MM.1S (cell line): ENCODE measurements at regions not wholly inside any gene's neighbourhood (a gene's known extent, or its start where the extent isn't known, plus 50 kb on each side); places are given as distances from the start of the nearest gene placed in this dataset.

Experiments
- DNase-seq: peaks from one replicate; pipeline ENCODE4 v3.0.0-alpha.2; 2015
- H2AFZ ChIP-seq: fragments of 300-600 bp; sonication (generic); 2 replicates; pipeline ENCODE4 v1.6.0; 2016; ENCODE audit warnings: antibody characterized with exemption, low read length
- H3F3A ChIP-seq: fragments of 300-600 bp; sonication (generic); 2 replicates; pipeline ENCODE4 v1.6.1; 2016; ENCODE audit warnings: mild to moderate bottlenecking, antibody characterized with exemption, low read length, moderate library complexity, mixed read lengths; ENCODE audit not compliant: insufficient read depth
- H3K27ac ChIP-seq: fragments of 300-600 bp; sonication (generic); 2 replicates; pipeline ENCODE4 v1.5.1; 2016; ENCODE audit warnings: mild to moderate bottlenecking, low read length
- H3K27me3 ChIP-seq: fragments of 300-600 bp; sonication (generic); replicated peaks from 2 replicates; pipeline ENCODE4 v1.6.0; 2016; ENCODE audit warnings: low read length; ENCODE audit not compliant: insufficient read depth
- H3K36me3 ChIP-seq: fragments of 300-600 bp; sonication (generic); replicated peaks from 2 replicates; pipeline ENCODE4 v1.6.1; 2016; ENCODE audit warnings: mild to moderate bottlenecking, low read length, mixed read lengths; ENCODE audit not compliant: insufficient read depth
- H3K4me1 ChIP-seq: fragments of 300-600 bp; sonication (generic); 2 replicates; pipeline ENCODE4 v1.6.1; 2016; ENCODE audit warnings: low read length, mixed read lengths
- H3K4me2 ChIP-seq: fragments of 300-600 bp; sonication (generic); 2 replicates; pipeline ENCODE4 v1.6.0; 2016; ENCODE audit warnings: low read depth, low read length
- H3K4me3 ChIP-seq: fragments of 300-600 bp; sonication (generic); 2 replicates; pipeline ENCODE4 v1.5.1; 2016; ENCODE audit warnings: low read length, mixed read lengths
- H3K79me2 ChIP-seq: fragments of 300-600 bp; sonication (generic); 2 replicates; pipeline ENCODE4 v1.6.1; 2016; ENCODE audit warnings: mixed run types, low read length, mixed read lengths
- H3K9ac ChIP-seq: fragments of 300-600 bp; sonication (generic); 2 replicates; pipeline ENCODE4 v1.6.1; 2016; ENCODE audit warnings: low read length, mixed read lengths
- H3K9me2 ChIP-seq: fragments of 300-600 bp; sonication (generic); replicated peaks from 2 replicates; pipeline ENCODE4 v1.6.1; 2016; ENCODE audit warnings: mild to moderate bottlenecking, low read length, mixed read lengths; ENCODE audit not compliant: insufficient read depth
- H3K9me3 ChIP-seq: fragments of 300-600 bp; sonication (generic); replicated peaks from 2 replicates; pipeline ENCODE4 v1.6.1; 2016; ENCODE audit warnings: mild to moderate bottlenecking, low read length, mixed read lengths; ENCODE audit not compliant: insufficient read depth
- H4K20me1 ChIP-seq: fragments of 300-600 bp; sonication (generic); 2 replicates; pipeline ENCODE4 v1.6.1; 2016; ENCODE audit warnings: mild to moderate bottlenecking, low read length, moderate library complexity, mixed read lengths; ENCODE audit not compliant: insufficient read depth
- EZH2 ChIP-seq: fragments of 300-600 bp; sonication (generic); optimal IDR thresholded peaks from 2 replicates; pipeline ENCODE3; 2017; ENCODE audit warnings: low read depth, mild to moderate bottlenecking, antibody characterized with exemption, low read length, mixed read lengths
- EZH2phosphoT487 ChIP-seq: fragments of 300-600 bp; sonication (generic); IDR thresholded peaks from 2 replicates; pipeline ENCODE4 v1.6.1; 2018; ENCODE audit warnings: antibody characterized with exemption, low read length
- TF ChIP-seq, protein P1 (sequence below): fragments of 300-600 bp; sonication (generic); IDR thresholded peaks from 2 replicates; pipeline ENCODE4 v1.5.1; 2016; ENCODE audit warnings: antibody characterized with exemption, low read length, mixed read lengths

DNA sequence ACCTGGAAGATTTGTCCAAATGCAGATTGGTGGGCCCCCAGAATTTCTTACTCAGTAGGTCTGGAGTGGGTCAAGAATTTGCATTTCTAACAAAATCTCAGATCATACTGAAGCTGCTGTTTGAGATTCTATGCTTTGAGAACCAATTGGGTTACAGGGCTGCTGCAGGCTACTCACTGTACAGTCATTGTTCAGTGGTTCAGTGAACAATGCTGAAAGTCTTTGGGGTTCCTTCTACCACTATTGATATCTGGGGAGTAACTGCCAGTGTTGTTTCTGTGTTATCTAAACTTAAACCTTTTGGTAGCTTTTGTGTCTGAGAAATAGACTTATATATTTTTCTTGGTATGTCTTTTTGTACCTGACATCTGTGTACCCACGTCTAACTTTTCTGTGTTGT lies 187.5 kb downstream of the TANC2 start:
- no peak overlapping the region for H3K27ac ChIP-seq
- H3K4me2 ChIP-seq = no peak overlapping the region
- no peaks in the 10 kb centered on the region for H3F3A ChIP-seq
- no peak for TF ChIP-seq EZH2
- TF ChIP-seq, protein P1, sequence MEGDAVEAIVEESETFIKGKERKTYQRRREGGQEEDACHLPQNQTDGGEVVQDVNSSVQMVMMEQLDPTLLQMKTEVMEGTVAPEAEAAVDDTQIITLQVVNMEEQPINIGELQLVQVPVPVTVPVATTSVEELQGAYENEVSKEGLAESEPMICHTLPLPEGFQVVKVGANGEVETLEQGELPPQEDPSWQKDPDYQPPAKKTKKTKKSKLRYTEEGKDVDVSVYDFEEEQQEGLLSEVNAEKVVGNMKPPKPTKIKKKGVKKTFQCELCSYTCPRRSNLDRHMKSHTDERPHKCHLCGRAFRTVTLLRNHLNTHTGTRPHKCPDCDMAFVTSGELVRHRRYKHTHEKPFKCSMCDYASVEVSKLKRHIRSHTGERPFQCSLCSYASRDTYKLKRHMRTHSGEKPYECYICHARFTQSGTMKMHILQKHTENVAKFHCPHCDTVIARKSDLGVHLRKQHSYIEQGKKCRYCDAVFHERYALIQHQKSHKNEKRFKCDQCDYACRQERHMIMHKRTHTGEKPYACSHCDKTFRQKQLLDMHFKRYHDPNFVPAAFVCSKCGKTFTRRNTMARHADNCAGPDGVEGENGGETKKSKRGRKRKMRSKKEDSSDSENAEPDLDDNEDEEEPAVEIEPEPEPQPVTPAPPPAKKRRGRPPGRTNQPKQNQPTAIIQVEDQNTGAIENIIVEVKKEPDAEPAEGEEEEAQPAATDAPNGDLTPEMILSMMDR = no peak
- TF ChIP-seq EZH2phosphoT487 = no peak
- no peaks in the 10 kb centered on the region for H3K9me2 ChIP-seq
- no peaks in the 10 kb centered on the region for H3K9me3 ChIP-seq
- H3K4me1 ChIP-seq = no peaks in the 10 kb centered on the region
- H3K9ac ChIP-seq = no peak overlapping the region
- H3K79me2 ChIP-seq = no peaks in the 10 kb centered on the region
- H2AFZ ChIP-seq = no peak overlapping the region
- DNase-seq = no peak
- H4K20me1 ChIP-seq = no peaks in the 10 kb centered on the region
- H3K4me3 ChIP-seq = no peak overlapping the region
- no peaks in the 10 kb centered on the region for H3K27me3 ChIP-seq
- no peaks in the 10 kb centered on the region for H3K36me3 ChIP-seq

DNA sequence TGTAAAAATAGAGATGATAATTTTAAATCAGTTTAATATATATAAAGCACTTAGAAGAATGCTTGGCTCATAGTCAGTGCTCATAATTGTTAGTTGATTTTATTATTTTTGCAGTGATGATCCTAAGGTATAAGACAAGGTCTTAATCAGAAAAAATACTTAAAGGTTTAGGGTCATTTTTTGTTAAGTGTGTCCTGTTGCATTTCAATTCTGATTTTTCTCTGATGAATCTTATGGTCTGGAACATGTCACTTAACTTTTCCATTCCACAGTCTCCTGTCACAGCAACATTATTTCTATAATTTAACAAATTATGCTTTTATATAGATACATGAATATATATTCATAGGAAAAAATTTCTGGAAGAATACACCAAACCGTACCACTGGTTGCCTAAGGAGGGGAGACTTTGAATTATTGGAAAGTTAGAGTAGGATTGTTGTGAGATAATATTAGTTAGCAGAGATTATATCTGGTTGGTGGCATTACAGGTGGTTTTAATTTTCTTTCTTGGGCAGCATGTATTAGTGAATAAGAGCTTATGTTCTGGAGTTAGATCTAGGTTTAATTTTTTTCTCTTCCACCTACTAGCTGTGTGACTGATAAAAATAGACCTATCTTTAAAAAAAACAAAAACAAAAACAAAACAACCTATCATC lies 188.7 kb downstream of the TANC2 start:
- Histone ChIP-seq H3K27ac (no peak overlapping the region), H2AFZ (no peak overlapping the region), H4K20me1 (no peaks in the 10 kb centered on the region), H3K27me3 (no peaks in the 10 kb centered on the region), H3K9me2 (no peaks in the 10 kb centered on the region), H3K9ac (no peak overlapping the region), H3F3A (no peaks in the 10 kb centered on the region), H3K9me3 (no peaks in the 10 kb centered on the region), H3K36me3 (no peaks in the 10 kb centered on the region), H3K4me3 (no peak overlapping the region), H3K4me1 (no peaks in the 10 kb centered on the region), H3K79me2 (no peaks in the 10 kb centered on the region), H3K4me2 (no peak overlapping the region)
- TF ChIP-seq EZH2phosphoT487 = no peak
- no peak for TF ChIP-seq EZH2
- TF ChIP-seq, protein P1 = no peak
- DNase-seq = no peak

DNA sequence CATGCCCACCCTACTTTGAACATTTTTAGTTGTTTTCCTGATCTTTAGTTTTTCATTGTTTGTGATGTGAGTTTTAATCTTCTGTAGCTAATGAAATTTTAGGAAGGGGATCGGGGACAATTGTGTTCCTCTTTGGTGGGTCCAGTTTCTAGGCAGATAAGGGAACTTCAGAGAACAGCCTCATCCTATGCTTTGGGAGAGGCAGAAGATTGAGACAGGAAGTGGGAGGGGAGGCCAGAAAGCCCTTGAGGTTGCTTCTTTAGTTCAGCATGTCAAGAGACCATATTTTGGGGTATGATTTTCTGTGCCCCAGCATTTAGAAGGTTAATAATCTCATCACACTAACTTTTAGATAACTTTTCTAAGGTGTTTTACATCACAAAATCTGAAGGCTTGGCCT lies 191.0 kb downstream of the TANC2 start:
- no peaks in the 10 kb centered on the region for H3K4me1 ChIP-seq
- no peak overlapping the region for H3K9ac ChIP-seq
- DNase-seq = no peak
- no peak overlapping the region for H2AFZ ChIP-seq
- H3K9me3 ChIP-seq = no peaks in the 10 kb centered on the region
- H3K36me3 ChIP-seq = no peaks in the 10 kb centered on the region
- H3K4me3 ChIP-seq = no peak overlapping the region
- H3K9me2 ChIP-seq = no peaks in the 10 kb centered on the region
- no peak for TF ChIP-seq EZH2phosphoT487
- TF ChIP-seq, protein P1 = no peak
- TF ChIP-seq EZH2 = no peak
- no peaks in the 10 kb centered on the region for H3K27me3 ChIP-seq
- H4K20me1 ChIP-seq = no peaks in the 10 kb centered on the region
- no peak overlapping the region for H3K27ac ChIP-seq
- no peak overlapping the region for H3K4me2 ChIP-seq
- no peaks in the 10 kb centered on the region for H3F3A ChIP-seq
- H3K79me2 ChIP-seq = no peaks in the 10 kb centered on the region
